Endothelial cell of umbilical vein (primary cell): ENCODE measurements at regions not wholly inside any gene's neighbourhood (a gene's known extent, or its start where the extent isn't known, plus 50 kb on each side); places are given as distances from the start of the nearest gene placed in this dataset.

Experiments used
- BruUV-seq: library from RNA; stranded (reverse); fragments of 400-500 nt; replicated peaks from 2 replicates; lab custom pipeline; 2021; lab: Mats Ljungman, UMichigan
- CTCF ChIA-PET: fragments of 300-600, 350-600 bp; sonication (Branson Sonifier 250); formaldehyde crosslinking; loops from one replicate; lab custom pipeline; 2021; ENCODE audit warnings: antibody characterized with exemption, inconsistent platforms; lab: Charles Lee
- POLR2A ChIA-PET: fragments of 300-600, 350-600 bp; sonication (Branson Sonifier 250); formaldehyde crosslinking; loops from one replicate; lab custom pipeline; 2021; ENCODE audit warnings: antibody characterized with exemption, inconsistent platforms; lab: Charles Lee
- DNase-seq: peaks from one replicate; pipeline ENCODE4 v3.0.0-alpha.2; 2011; ENCODE audit warnings: low read depth, low spot score
- FAIRE-seq: peaks from 2 replicates; lab custom pipeline; 2011; peaks lifted over from hg19 to GRCh38; lab: Jason Lieb, UNC
- H2AFZ ChIP-seq: 2 replicates; pipeline ENCODE4 v1.6.0; 2012; ENCODE audit warnings: low read depth, low read length, control low read depth, inconsistent platforms
- H3K27ac ChIP-seq: 2 replicates; pipeline ENCODE4 v1.5.1; 2011; ENCODE audit warnings: low read depth, mild to moderate bottlenecking, control low read depth, low read length, moderate library complexity; ENCODE audit not compliant: insufficient read depth
- H3K27me3 ChIP-seq, 2 experiments: 2 replicates each; pipeline versions ENCODE4 v1.6.0 to v1.6.1; 2011; ENCODE audit warnings: low read length in 2 of 2, mixed read lengths in 1 of 2; ENCODE audit not compliant: control insufficient read depth in 2 of 2, insufficient read depth in 2 of 2
- H3K36me3 ChIP-seq, 2 experiments: 2 replicates in 1 of 2; 3 replicates in 1 of 2; pipeline ENCODE4 v1.5.1; 2011; ENCODE audit warnings: low read length in 2 of 2, mild to moderate bottlenecking in 1 of 2, moderate library complexity in 1 of 2; ENCODE audit not compliant: control insufficient read depth in 2 of 2, insufficient read depth in 2 of 2; ENCODE audit errors: extremely low read depth in 1 of 2
- H3K4me1 ChIP-seq: 3 replicates; pipeline ENCODE4 v1.5.1; 2011; ENCODE audit warnings: mild to moderate bottlenecking, low read length; ENCODE audit not compliant: control insufficient read depth, insufficient read depth; ENCODE audit errors: extremely low read depth
- H3K4me2 ChIP-seq: 2 replicates; pipeline ENCODE4 v1.6.1; 2011; ENCODE audit warnings: low read length, control low read depth, mixed read lengths; ENCODE audit not compliant: insufficient read depth
- H3K4me3 ChIP-seq, 3 experiments: fragments of 200-600 bp in 1 of 3; sonication (generic), shearing (Covaris generic) in 1 of 3; replicated peaks in 1 of 3; 2 replicates each; pipeline ENCODE4 v1.5.1; 2011 to 2016; ENCODE audit warnings: control low read depth in 3 of 3, low read length in 3 of 3, mild to moderate bottlenecking in 2 of 3, inconsistent platforms in 1 of 3, low read depth in 1 of 3, moderate library complexity in 1 of 3; ENCODE audit not compliant: insufficient read depth in 1 of 3
- H3K79me2 ChIP-seq: 2 replicates; pipeline ENCODE4 v1.6.0; 2012; ENCODE audit warnings: low read length, inconsistent platforms; ENCODE audit not compliant: control insufficient read depth, insufficient read depth
- H3K9ac ChIP-seq: replicated peaks from 2 replicates; pipeline ENCODE3; 2011; ENCODE audit warnings: low read length, control low read depth; ENCODE audit not compliant: insufficient read depth; ENCODE audit errors: extremely low read depth
- H3K9me1 ChIP-seq: replicated peaks from 3 replicates; pipeline ENCODE4 v1.6.0; 2011; ENCODE audit warnings: mild to moderate bottlenecking, low read length; ENCODE audit not compliant: control insufficient read depth, insufficient read depth; ENCODE audit errors: extremely low read depth
- H3K9me3 ChIP-seq: replicated peaks from 2 replicates; pipeline ENCODE4 v1.5.1; 2012; ENCODE audit warnings: low read length, inconsistent platforms; ENCODE audit not compliant: control insufficient read depth, insufficient read depth
- H4K20me1 ChIP-seq: replicated peaks from 2 replicates; pipeline ENCODE3; 2011; ENCODE audit warnings: mild to moderate bottlenecking, low read length; ENCODE audit not compliant: control insufficient read depth, insufficient read depth; ENCODE audit errors: extremely low read depth
- CTCF ChIP-seq, 2 donors: IDR thresholded peaks; 1 replicate in 1 of 2; 2 replicates in 1 of 2; pipeline ENCODE4 v1.5.1; 2011; ENCODE audit warnings: low read length in 2 of 2, mild to moderate bottlenecking in 2 of 2, moderate library complexity in 2 of 2, control low read depth in 1 of 2, inconsistent platforms in 1 of 2, low read depth in 1 of 2; ENCODE audit not compliant: insufficient read depth in 1 of 2; ENCODE audit errors: extremely low read depth in 1 of 2
- EZH2 ChIP-seq: IDR thresholded peaks from 2 replicates; pipeline ENCODE4 v1.6.1; 2012; ENCODE audit warnings: borderline replicate concordance, low read depth, mild to moderate bottlenecking, moderate library complexity, low read length, inconsistent platforms; ENCODE audit not compliant: severe bottlenecking
- FOS ChIP-seq: IDR thresholded peaks from 2 replicates; pipeline ENCODE4 v1.6.1; 2011; ENCODE audit warnings: mild to moderate bottlenecking, low read length, moderate library complexity, borderline replicate concordance; ENCODE audit not compliant: insufficient read depth
- GATA2 ChIP-seq: IDR thresholded peaks from 2 replicates; pipeline ENCODE4 v1.7.0; 2011; ENCODE audit warnings: low read depth, mild to moderate bottlenecking, moderate library complexity, mixed read lengths, low read length; ENCODE audit not compliant: insufficient read length, insufficient read depth
- JUN ChIP-seq: IDR thresholded peaks from 2 replicates; pipeline ENCODE4 v1.6.1; 2011; ENCODE audit warnings: borderline replicate concordance, low read depth; ENCODE audit not compliant: insufficient read length, insufficient read depth
- MAX ChIP-seq: IDR thresholded peaks from 2 replicates; pipeline ENCODE4 v1.6.1; 2011; ENCODE audit not compliant: insufficient read depth, insufficient read length
- MYC ChIP-seq: IDR thresholded peaks from one replicate; pipeline ENCODE4 v1.6.1; 2011; ENCODE audit warnings: mild to moderate bottlenecking, low read depth, low read length
- POLR2A ChIP-seq: IDR thresholded peaks from 2 replicates; pipeline ENCODE4 v1.6.1; 2012; ENCODE audit warnings: low read depth, mild to moderate bottlenecking, control low read depth, low read length
- POLR2AphosphoS5 ChIP-seq: IDR thresholded peaks from 2 replicates; pipeline ENCODE4 v1.6.1; 2012; ENCODE audit warnings: low read depth, mild to moderate bottlenecking, control low read depth, low read length, moderate library complexity; ENCODE audit not compliant: insufficient read depth
- dilution Hi-C: fragments of 300-500 bp; cut with MboI; formaldehyde crosslinking; loops from one replicate; pipeline ENCODE4 v1.15.0; 2019; ENCODE audit warnings: low sequenced_read_pairs; ENCODE audit not compliant: extremely low pct_ligation_motif_present
- intact Hi-C: fragments of 100-400 bp; cut with micrococcal nuclease; formaldehyde crosslinking; loops from one replicate; pipeline ENCODE4 v1.10.0; 2022

DNA sequence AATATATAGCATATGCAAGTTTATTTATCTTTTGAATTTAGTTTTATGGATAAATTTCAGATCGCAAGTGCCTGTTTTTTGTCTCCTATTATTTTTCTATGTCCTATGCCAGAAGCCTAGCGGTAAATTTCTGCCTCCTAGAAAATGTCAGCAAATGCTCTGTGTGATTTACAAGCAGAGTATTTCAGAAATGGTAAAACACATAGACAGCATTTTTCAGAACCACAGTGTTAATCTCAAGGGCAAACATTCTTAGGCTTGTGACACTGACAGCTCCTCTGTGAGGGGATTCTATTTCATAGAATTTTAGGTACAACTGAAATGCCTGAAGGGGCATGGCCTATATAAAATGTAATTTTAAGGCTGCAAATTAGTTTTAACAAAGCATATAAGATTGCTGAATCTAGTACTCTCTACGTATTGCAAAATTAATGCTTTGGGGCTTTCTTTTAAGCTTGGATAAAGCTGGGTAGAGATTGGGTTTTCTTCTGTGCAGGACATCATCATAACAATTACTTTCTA, 89.9 kb upstream of the PTCHD4 start:
- dilution Hi-C loops (no loop called here), intact Hi-C loops (no loop called here)
- H3K4me3 ChIP-seq, result no peak overlapping the region
- no peak overlapping the region for H3K27ac ChIP-seq
- CTCF ChIA-PET, result no interaction called here
- FAIRE-seq (no peak), DNase-seq (no peak)
- H3K27me3 ChIP-seq, result no peaks in the 10 kb centered on the region
- no peaks in the 10 kb centered on the region for H3K36me3 ChIP-seq
- no peaks in the 10 kb centered on the region for H3K9me1 ChIP-seq
- no peak overlapping the region for H3K9ac ChIP-seq
- TF ChIP-seq POLR2AphosphoS5, result no peak
- no peak for TF ChIP-seq MYC
- no peak for TF ChIP-seq CTCF (IDR thresholded peaks at IDR 0.05; ENCODE audit: extremely low read depth in 1 of 2, insufficient read depth in 1 of 2, low read depth in 1 of 2, low read length in 2 of 2)
- no peak for TF ChIP-seq GATA2
- no peak for TF ChIP-seq JUN
- TF ChIP-seq MAX, result no peak
- no peak for TF ChIP-seq POLR2A
- TF ChIP-seq FOS, result no peak
- TF ChIP-seq EZH2, result no peak
- POLR2A ChIA-PET, result no interaction called here
- no peaks in the 10 kb centered on the region for H3K9me3 ChIP-seq
- H4K20me1 ChIP-seq, result no peaks in the 10 kb centered on the region
- H2AFZ ChIP-seq, result no peak overlapping the region
- no peak overlapping the region for H3K4me2 ChIP-seq
- H3K4me1 ChIP-seq, result no peaks in the 10 kb centered on the region
- no peaks in the 10 kb centered on the region for H3K79me2 ChIP-seq
- BruUV-seq, result no TSS peak
